HG02973 (cell line): ENCODE measurements at regions not wholly inside any gene's neighbourhood (a gene's known extent, or its start where the extent isn't known, plus 50 kb on each side); places are given as distances from the start of the nearest gene placed in this dataset.
"Not testable (repeated sequence)": the region's sequence is repeated elsewhere in the genome, so short reads cannot be mapped to it uniquely, and the experiment has no call there.

Experiments
- ATAC-seq: cut with Tn5 transposase; IDR thresholded peaks from one replicate; pipeline ENCODE4 v1.9.1; 2021; ENCODE audit warnings: moderate library complexity; ENCODE audit not compliant: unreplicated experiment

- ATAC-seq: no peak
Measured at GRCh38 chr2:35827086-35827485, 528.5 kb upstream of the CRIM1 start.

GRCh38 chr2:35822716-35823115, 532.9 kb upstream of the CRIM1 start:
- ATAC-seq: no peak

DNA sequence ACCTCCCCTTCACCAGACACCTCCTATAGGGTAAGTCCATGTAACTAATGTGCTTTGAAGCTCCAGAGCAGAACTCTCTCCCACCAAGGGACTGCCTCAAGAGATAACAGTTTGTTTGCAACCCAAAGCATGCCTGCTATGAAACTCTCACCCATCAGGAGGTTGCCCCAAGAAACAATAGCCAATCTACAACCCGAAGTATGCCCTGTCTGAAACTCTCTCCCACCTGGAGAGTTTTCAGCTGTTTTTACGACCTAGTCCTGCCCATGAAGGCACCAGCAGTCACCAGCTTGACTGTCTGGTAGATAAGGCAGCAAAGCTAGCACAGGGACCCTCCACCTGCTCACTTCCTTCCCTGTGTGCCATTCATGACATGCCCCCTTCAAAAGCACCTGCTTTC, 533.9 kb upstream of the CRIM1 start:
- no peak for ATAC-seq

- ATAC-seq: no peak
Measured at GRCh38 chr2:35820391-35820790, 535.2 kb upstream of the CRIM1 start.

DNA sequence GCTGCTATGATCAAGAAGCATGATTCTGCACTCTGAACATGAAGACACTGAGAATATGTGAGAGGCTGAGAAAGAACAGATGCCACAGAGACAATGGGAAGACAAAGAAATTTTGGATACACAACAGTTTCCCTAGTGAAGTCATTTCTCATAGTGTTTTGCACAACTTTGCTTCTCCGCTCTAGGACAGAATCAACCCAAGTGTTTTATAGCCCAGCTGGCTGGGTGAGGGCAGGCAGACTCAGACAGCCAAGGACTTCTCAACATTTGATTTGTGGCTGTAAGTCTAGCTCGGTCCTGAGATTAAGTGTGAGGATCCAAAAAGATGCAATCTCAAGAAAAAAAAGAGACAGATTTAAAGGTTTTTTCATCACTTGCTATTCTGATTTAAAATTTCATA, 536.5 kb upstream of the CRIM1 start:
- ATAC-seq: no peak

GRCh38 chr2:35818359-35818758, 537.2 kb upstream of the CRIM1 start:
- ATAC-seq: not testable (repeated sequence)

- ATAC-seq: not testable (repeated sequence)
Measured at GRCh38 chr2:35814597-35814996, 541.0 kb upstream of the CRIM1 start.

DNA sequence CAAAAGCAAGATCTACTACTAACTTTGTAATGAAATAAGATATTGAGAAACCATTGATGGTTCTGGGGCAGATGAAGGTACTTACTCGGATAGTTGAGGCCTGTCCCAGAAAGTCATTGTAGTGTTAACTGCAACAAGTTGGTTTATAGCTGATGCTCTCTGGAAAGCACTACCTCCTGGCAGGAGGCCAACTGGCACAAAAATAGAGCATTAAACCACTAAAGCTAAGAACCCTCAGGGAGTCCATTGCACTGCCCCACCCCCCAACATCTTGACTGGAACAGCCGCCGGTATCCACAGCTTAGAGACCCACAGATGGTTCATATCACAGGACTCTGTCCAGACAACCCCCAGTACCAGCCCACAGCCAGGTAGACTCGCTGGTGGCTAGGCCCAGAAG, 552.5 kb upstream of the CRIM1 start:
- ATAC-seq: no peak

DNA sequence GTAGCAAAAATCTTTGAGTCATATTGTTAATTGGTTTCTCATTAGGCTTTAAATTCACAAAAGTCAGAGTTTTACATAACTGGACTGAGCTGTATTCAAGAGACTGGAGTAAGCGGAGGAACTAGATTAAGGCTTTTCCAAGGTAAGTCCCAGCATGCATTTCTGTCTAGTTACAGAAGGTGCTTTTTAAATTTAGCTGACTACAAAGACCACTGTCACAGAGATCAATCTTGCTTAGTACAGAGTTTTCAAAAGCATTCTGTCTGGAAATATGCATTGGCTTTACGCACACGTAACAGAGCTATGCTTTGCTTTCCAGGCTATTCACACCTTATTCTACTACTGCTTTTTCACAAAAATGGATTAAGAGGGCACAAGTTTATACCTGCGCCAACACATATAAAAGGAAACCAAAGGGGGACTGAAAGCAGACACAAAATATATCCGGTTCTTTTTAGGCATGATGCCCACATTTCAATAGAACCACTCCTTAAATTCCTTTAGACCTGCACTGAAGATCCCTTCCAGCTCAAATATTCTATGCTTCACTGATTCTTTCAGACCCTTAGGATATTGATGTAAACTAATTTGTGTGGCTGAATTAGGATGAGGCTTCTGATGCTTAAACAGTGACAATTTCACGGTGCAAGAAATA, 560.7 kb upstream of the CRIM1 start:
- ATAC-seq: no peak

DNA sequence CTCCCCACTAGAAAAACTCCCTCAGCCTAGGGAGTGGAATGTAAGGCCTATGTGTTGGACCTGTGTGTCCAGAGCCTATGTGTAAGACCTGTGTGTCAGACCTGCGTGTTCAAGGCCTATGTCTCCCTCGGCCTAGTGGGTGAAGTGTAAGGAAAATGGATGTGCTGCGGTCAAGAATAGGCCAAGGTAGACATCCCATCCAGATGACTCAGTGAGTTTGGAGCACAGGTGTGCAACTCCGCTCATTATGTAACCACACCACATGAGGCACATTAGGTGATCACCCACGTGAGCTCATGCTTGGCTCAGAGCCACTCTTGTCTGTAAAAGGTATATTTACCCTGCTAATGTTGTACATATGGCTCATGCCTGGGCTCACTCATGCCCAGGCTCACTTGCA, 565.3 kb upstream of the CRIM1 start:
- ATAC-seq: no peak

GRCh38 chr2:35788543-35788942, 567.0 kb upstream of the CRIM1 start:
- ATAC-seq: no peak

DNA sequence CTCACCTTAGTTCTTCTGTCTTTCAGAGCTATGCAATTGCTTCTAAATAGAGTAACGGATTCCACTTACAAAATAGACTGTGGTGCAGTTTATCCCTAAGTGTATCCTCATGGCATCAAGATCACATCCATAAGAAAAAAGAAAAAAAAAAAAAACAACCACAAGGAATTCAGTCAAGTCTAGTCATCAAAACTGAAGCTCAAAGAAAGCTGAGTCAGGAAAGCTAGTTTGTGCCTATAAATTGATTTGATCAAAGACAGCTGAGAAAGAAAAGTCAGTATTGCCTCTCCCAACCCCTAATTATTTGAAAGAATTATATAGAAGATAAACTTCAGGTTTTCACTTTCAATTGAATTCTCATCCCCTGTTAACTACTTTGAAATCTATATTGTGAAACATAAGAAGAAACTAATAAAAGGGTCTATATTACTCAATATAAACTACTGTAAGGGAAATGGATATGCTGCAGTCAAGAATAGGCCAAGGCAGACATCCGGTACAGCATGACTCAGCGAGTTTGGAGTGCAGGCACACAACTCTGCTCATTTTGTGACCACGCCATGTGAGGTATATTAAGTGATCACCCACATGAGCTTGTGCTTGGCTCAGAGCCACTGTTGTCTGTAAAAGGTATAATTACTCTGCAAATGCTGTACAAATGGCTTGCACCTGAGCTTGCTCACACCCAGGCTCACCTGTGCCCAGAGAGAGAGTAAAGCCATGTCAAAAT, 568.1 kb upstream of the CRIM1 start:
- ATAC-seq: no peak

DNA sequence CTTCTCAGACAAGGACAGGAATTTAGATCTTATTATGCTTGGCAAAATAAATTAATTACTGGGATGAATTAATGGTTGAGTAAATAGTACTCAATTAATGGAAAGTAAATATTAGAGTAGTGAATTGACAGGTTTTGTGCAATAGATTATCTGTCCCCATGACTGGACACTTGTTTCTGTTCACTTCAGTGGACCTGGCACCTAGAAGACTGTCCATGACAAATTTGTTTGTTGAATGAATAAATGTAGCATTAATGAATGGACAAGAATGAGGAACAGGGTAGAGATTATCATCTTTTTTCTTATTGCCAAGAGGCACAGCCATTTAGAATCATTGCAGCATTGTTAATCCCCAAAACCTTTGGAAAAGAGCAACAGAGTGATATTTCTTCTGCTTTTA, 570.0 kb upstream of the CRIM1 start:
- no peak for ATAC-seq

DNA sequence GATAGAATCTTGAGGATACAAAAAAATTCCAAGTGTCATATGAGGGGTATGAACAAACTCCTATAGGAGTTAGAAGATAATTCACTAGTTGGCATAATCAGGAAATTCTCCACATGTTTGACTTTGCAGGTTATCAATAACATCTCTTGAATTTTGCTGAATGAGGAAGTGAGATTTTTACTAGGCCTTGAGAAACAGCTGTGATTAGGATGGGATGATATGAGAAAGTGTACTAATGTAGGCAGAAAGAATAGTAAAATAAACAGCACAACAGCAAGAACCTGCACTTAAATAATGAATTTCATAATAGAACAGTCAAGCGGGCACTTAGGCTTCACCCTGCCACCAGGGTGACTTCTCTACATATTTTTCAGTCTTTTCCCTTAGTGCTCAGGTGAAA, 570.8 kb upstream of the CRIM1 start:
- ATAC-seq: no peak

- no peak for ATAC-seq
Measured at GRCh38 chr2:35783723-35784122, 571.9 kb upstream of the CRIM1 start.

GRCh38 chr2:35741556-35741955, 614.0 kb upstream of the CRIM1 start:
- no peak for ATAC-seq

DNA sequence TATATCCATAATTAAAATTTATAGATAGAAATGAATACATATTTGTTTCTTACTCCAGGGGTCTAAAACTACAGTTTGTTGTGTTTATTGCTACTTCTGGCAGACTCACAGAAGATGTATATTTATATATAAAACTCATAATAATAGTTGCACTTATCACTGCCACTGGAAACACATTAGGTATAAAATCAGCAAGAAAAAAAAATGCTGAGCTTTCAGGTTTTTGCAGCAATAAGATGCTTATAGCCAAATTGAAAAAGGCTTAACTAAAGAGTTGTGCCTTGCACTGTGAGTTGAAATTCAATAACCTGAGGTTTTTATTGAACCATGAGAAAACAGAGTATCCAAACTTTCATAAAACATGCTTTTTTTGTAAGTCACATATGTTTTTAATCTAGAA, 623.9 kb upstream of the CRIM1 start:
- ATAC-seq: no peak

- ATAC-seq: no peak
Measured at GRCh38 chr2:35714883-35715282, 640.7 kb upstream of the CRIM1 start.

DNA sequence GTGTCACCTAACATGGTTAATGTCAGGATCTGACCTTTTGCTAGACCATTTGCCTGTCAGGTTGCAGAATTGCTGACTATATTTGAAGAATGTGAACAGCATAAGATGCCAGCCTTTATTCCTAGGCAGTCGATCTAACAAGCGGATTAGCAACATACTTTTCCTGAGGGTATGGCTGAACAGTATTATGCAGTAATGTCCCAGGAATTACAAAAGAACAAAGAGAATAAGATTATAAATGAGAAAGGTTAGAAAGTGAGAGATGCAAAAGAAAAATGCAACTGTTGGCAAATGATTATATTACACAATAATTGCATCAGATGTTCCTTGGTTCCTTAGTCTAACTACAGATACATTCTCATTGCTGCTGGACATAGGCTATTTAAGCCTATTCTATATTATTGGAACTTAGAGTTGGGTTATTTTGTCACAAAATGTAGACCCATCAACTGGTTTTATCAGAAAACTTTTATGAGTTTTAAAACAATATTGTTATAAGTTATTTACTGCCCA, 647.1 kb upstream of the CRIM1 start:
- no peak for ATAC-seq

DNA sequence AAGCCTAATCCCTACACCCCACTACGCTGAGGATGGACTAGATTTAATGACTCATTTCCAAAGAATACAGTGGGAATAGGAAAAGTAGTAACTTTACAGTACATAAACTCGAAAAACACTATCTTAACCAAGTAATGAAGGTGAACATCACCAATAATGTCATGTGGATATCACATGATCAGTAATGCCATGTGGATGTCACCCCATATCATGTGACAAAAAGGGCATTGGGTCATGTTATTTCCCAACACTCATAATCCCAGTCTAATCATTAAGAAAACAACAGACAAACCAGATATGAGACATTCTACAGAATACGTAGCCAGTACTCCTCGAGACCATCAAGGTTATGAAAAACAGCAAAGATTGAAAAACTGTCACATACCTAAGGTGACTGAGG, 667.3 kb upstream of the CRIM1 start:
- ATAC-seq: no peak

DNA sequence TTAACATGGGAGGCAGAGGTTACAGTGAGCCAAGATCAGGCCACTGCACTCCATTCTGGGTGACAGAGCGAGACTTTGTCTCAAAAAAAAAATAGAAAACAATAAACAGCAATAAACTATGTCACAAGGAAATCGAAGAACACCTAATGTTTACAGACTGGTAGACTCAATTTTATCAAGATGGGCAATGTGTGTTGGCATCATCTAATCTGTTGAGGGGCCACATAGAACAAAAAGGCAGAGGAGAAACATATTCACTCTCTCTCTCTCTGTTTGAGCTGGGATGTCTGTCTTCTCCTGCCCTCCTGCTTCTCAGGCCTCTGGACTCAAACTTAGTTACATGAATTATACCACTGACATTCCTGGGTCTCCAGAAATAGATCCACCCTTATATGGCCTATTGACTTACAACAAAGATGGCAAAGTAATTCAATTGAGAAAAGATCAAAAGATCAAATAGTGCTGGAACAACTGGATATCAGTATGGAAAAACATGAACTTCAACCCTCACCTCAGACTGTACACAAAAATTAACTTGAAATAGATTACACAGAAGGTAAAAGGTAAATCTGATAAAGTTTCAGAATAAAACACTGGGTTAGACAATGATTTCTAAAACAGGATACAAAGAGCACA, 703.8 kb upstream of the CRIM1 start:
- no peak for ATAC-seq

DNA sequence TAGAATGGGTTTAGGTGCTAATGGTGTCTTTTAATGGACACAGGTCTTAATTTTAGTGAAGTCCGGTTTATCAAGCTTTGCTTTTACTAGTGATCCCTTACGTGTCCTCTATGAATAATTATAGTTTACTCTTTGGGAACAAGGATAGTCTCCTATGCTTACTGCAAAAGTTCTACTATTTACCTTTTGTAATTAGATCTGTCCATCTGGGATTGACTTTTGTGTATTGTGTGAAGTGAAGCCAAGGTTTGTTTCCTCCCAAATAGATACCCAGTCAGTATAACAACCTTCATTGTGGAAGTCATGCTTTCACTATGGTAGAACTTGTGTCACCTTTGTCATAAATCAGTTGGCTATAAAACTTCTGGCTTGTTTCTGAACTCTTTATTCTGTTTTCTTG, 740.9 kb upstream of the CRIM1 start:
- no peak for ATAC-seq
